ENCODE measurements at regions not wholly inside any gene's neighbourhood (a gene's known extent, or its start where the extent isn't known, plus 50 kb on each side); places are given as distances from the start of the nearest gene placed in this dataset.
"Not testable (repeated sequence)": the region's sequence is repeated elsewhere in the genome, so short reads cannot be mapped to it uniquely, and the experiment has no call there.

- no peak overlapping the region for H3K27ac ChIP-seq
- TF ChIP-seq, protein P1, sequence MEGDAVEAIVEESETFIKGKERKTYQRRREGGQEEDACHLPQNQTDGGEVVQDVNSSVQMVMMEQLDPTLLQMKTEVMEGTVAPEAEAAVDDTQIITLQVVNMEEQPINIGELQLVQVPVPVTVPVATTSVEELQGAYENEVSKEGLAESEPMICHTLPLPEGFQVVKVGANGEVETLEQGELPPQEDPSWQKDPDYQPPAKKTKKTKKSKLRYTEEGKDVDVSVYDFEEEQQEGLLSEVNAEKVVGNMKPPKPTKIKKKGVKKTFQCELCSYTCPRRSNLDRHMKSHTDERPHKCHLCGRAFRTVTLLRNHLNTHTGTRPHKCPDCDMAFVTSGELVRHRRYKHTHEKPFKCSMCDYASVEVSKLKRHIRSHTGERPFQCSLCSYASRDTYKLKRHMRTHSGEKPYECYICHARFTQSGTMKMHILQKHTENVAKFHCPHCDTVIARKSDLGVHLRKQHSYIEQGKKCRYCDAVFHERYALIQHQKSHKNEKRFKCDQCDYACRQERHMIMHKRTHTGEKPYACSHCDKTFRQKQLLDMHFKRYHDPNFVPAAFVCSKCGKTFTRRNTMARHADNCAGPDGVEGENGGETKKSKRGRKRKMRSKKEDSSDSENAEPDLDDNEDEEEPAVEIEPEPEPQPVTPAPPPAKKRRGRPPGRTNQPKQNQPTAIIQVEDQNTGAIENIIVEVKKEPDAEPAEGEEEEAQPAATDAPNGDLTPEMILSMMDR (conservative IDR thresholded peaks at IDR 0.05) = no peak
Observed at GRCh38 chr1:199946305-199947155, 81.0 kb upstream of the NR5A2 start.

GRCh38 chr1:199948587-199949280, 78.8 kb upstream of the NR5A2 start:
- no peak overlapping the region for H3K27ac ChIP-seq
- TF ChIP-seq, protein P1 (conservative IDR thresholded peaks at IDR 0.05) = no peak

DNA sequence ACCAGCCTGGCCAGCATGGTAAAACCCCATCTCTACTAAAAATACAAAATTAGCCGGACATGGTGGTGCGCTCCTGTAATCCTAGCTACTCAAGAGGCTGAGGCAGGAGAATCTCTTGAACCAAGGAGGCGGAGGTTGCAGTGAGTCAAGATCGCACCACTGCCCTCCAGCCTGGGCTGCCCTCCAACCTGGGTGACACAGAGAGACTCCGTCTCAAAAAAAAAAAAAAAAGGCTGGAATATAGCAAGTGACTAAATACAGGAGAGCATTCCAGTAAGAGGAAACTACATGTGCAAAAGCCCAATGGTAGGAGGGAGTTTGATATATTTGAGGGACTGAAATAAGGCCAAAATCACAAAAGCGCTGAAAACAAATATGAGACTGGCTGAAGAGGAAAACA, 76.5 kb upstream of the NR5A2 start:
- not testable (repeated sequence) for H3K27ac ChIP-seq

DNA sequence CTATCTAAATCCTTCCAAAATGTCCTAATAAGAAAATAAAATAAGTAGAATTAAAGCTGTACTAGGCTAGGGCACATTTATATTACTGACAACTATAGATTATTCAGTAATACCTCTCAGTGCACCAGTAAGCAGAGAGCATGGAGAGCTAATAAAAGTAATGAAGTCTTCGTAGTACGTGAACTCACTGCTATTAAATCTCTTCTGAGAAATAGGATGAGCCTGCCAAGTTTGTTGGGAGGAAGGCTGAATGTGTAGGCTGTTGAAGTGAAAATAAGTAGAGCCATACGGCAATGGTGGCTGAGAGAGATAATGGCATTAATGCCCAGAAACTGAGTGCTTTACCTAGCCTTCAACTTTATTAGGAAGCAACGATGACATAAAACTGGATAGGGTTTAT, 73.9 kb upstream of the NR5A2 start:
- TF ChIP-seq, protein P1 (conservative IDR thresholded peaks at IDR 0.05) = no peak
- H3K27ac ChIP-seq = no peak overlapping the region

DNA sequence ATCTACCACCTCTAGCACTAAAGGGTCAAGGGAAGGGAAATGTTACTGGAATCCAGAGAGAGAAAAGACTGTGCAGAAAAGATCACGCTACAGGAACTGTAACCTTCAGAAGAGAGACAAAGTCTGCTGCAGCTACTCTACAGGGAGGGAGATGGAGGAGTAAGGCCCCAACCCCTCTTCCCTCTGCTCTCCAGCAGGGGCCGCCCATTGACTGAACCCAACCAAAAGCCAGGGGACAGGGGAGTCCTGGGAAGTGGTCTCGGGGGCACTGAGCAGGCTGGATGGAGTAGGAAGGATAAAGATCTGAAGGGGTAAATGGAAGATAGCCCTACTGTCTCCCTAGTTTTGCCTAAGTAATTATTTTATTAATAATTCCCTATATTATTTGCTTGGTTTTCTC, 72.8 kb upstream of the NR5A2 start:
- TF ChIP-seq, protein P1 (conservative IDR thresholded peaks at IDR 0.05) = no peak; the same call in 1 of the 2 replicates
- H3K27ac ChIP-seq = no peak overlapping the region

GRCh38 chr1:199955235-199955634, 72.3 kb upstream of the NR5A2 start:
- no peak overlapping the region for H3K27ac ChIP-seq
- TF ChIP-seq, protein P1 (conservative IDR thresholded peaks at IDR 0.05) = no peak

- TF ChIP-seq, protein P1 (conservative IDR thresholded peaks at IDR 0.05) = no peak
- H3K27ac ChIP-seq = no peak overlapping the region
Observed at GRCh38 chr1:199956005-199956404, 71.5 kb upstream of the NR5A2 start.

Measured in VCaP (cell line).